Natural killer cell (primary cell): ENCODE measurements at regions not wholly inside any gene's neighbourhood (a gene's known extent, or its start where the extent isn't known, plus 50 kb on each side); places are given as distances from the start of the nearest gene placed in this dataset.

Source experiments
- ATAC-seq, 3 donors: fragments of 150-1000 bp in 2 of 3; fragments of 200-7000 bp in 1 of 3; cut with Tn5 transposase; 1 replicate in 1 of 3; 2 replicates in 2 of 3; pipeline ENCODE4 v1.10.0; 2021; ENCODE audit warnings: mild to moderate bottlenecking in 2 of 3, moderate library complexity in 2 of 3
- DNase-seq, 2 donors: peaks; one replicate each; pipeline versions ENCODE4 v3.0.0 to v3.0.0-alpha.2; 2013 to 2021; ENCODE audit warnings: mixed read lengths in 1 of 2
- H3K27ac ChIP-seq: one replicate; pipeline ENCODE4 v1.5.1; 2013; ENCODE audit warnings: mild to moderate bottlenecking, low read length
- H3K27me3 ChIP-seq: one replicate; pipeline ENCODE4 v1.6.1; 2013; ENCODE audit warnings: low read length; ENCODE audit not compliant: control insufficient read depth, insufficient read depth
- H3K36me3 ChIP-seq: one replicate; pipeline ENCODE4 v1.6.1; 2013; ENCODE audit warnings: low read length; ENCODE audit not compliant: control insufficient read depth, insufficient read depth
- H3K4me1 ChIP-seq: one replicate; pipeline ENCODE4 v1.6.1; 2013; ENCODE audit warnings: low read length; ENCODE audit not compliant: control insufficient read depth, insufficient read depth
- H3K4me3 ChIP-seq: one replicate; pipeline ENCODE4 v1.5.1; 2013; ENCODE audit warnings: low read length
- H3K9me3 ChIP-seq: one replicate; pipeline ENCODE4 v1.6.1; 2013; ENCODE audit warnings: low read length; ENCODE audit not compliant: control insufficient read depth, insufficient read depth
- H3K27ac Mint-ChIP-seq, 2 donors: one replicate each; pipeline ENCODE4 v1.8.0; 2022; ENCODE audit warnings: mild to moderate bottlenecking in 2 of 2, mixed read lengths in 2 of 2, moderate library complexity in 1 of 2
- H3K27me3 Mint-ChIP-seq, 2 donors: one replicate each; pipeline ENCODE4 v1.8.0; 2022; ENCODE audit warnings: low read depth in 2 of 2, mixed read lengths in 2 of 2
- H3K36me3 Mint-ChIP-seq: one replicate; pipeline ENCODE4 v1.8.0; 2022; ENCODE audit warnings: mixed read lengths
- H3K4me1 Mint-ChIP-seq, 2 donors: one replicate each; pipeline ENCODE4 v1.8.0; 2022; ENCODE audit warnings: mixed read lengths in 2 of 2
- H3K4me3 Mint-ChIP-seq: one replicate; pipeline ENCODE4 v1.8.0; 2022; ENCODE audit warnings: mild to moderate bottlenecking, moderate library complexity, mixed read lengths
- H3K9me3 Mint-ChIP-seq, 2 donors: one replicate each; pipeline ENCODE4 v1.8.0; 2022; ENCODE audit warnings: mixed read lengths in 2 of 2
- WGBS: methylation state at CpG from one replicate; pipeline ENCODE4 v1.1.7; 2013; ENCODE audit warnings: missing lambda C conversion rate; ENCODE audit not compliant: insufficient coverage; 5-methylcytosine and 5-hydroxymethylcytosine counted together
- intact Hi-C: fragments of 100-400 bp; cut with micrococcal nuclease; formaldehyde crosslinking; loops from one replicate; pipeline ENCODE4 v1.14.2; 2022
- TF ChIP-seq, protein P1 (sequence below): fragments of 200-600 bp; IDR thresholded peaks from one replicate; pipeline ENCODE4 v1.8.0; 2022; ENCODE audit warnings: antibody characterized with exemption

DNA sequence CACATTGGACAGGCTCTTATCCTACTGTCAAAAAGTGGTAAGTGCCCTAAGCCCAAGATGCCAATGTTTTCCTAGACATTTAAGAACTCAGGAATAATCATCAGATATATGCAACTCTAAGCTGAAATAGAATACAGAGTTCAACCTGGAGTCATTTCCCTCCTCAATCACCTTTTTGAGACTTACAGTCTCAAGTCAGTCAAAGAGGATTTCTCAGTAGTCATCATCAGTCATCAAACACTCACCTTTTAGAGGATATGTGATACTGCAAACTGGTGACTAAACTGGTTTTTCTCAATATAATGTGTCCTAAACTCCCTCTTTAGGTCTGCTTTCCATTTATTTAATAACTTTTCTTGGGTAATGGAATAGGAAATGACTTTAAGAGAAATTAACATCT, 145.3 kb upstream of the ADAMTS5 start:
- H3K4me3 Mint-ChIP-seq = no peak overlapping the region
- H3K27ac ChIP-seq = no peak overlapping the region
- no peaks in the 10 kb centered on the region for H3K36me3 Mint-ChIP-seq

DNA sequence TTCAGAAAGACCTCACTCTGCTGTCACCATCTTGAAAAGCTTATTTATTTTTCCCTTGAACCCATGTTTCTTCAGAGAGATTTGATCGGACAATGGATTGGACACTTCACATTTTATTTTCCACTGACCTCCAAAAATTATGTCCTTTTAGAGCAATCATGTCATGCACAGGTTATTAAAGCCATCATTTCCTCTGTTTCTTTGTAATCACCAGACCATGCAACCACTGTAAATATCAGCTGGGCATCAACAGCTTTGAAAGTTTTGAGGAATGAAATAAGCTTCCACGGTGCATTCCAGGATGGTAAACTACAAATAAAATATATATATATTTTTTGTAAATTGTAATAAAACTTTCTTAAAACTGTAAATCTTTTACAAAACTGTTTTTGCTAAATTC, 144.1 kb upstream of the ADAMTS5 start:
- Histone ChIP-seq H3K27me3 (no peaks in the 10 kb centered on the region), H3K9me3 (no peaks in the 10 kb centered on the region), H3K4me1 (no peaks in the 10 kb centered on the region), H3K4me3 (no peak overlapping the region), H3K27ac (no peak overlapping the region), H3K36me3 (no peaks in the 10 kb centered on the region)
- Mint-ChIP-seq H3K36me3 (no peaks in the 10 kb centered on the region), H3K9me3 (peaks cover 3 to 5% of the 10 kb centered on the region in 2 donors), H3K4me1 (no peaks in the 10 kb centered on the region), H3K4me3 (no peak overlapping the region), H3K27ac (no peak overlapping the region), H3K27me3 (no peaks in the 10 kb centered on the region)
- no peak for DNase-seq
- 86% methylated on average over 1 of the region's 2 CpGs for WGBS
- ATAC-seq = no peak
- TF ChIP-seq, protein P1, sequence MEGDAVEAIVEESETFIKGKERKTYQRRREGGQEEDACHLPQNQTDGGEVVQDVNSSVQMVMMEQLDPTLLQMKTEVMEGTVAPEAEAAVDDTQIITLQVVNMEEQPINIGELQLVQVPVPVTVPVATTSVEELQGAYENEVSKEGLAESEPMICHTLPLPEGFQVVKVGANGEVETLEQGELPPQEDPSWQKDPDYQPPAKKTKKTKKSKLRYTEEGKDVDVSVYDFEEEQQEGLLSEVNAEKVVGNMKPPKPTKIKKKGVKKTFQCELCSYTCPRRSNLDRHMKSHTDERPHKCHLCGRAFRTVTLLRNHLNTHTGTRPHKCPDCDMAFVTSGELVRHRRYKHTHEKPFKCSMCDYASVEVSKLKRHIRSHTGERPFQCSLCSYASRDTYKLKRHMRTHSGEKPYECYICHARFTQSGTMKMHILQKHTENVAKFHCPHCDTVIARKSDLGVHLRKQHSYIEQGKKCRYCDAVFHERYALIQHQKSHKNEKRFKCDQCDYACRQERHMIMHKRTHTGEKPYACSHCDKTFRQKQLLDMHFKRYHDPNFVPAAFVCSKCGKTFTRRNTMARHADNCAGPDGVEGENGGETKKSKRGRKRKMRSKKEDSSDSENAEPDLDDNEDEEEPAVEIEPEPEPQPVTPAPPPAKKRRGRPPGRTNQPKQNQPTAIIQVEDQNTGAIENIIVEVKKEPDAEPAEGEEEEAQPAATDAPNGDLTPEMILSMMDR = no peak
- intact Hi-C loops = no loop called here

More for the DNA sequence above, 145.3 kb upstream of the ADAMTS5 start:
- Histone ChIP-seq H3K27me3 (no peaks in the 10 kb centered on the region), H3K36me3 (no peaks in the 10 kb centered on the region), H3K9me3 (no peaks in the 10 kb centered on the region), H3K4me3 (no peak overlapping the region), H3K4me1 (no peaks in the 10 kb centered on the region)
- H3K27me3 Mint-ChIP-seq = no peaks in the 10 kb centered on the region
- intact Hi-C loops = no loop called here
- no peak for DNase-seq
- no peak overlapping the region for H3K27ac Mint-ChIP-seq
- TF ChIP-seq, protein P1 = no peak
- H3K4me1 Mint-ChIP-seq = no peaks in the 10 kb centered on the region
- H3K9me3 Mint-ChIP-seq = peaks cover 3 to 8% of the 10 kb centered on the region in 2 donors
- no peak for ATAC-seq

DNA sequence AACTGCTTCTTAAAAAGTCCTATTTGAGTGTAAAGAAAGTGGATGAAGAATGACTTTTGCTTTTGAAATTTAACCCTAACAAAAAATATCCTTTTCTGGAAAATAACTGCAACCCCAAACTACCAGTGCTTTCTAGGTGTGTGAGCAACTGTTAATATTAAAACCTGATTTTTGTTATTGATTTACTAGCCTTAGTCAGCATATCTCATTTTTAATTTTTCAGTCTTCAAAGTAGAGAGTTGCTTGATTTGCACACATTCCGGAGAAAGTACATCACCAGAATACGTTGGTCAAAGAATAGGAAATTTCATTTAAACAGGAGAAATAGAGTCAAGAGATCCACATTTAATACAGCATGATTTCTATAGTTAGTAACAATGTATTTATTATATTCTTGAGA, 141.8 kb upstream of the ADAMTS5 start:
- no peak overlapping the region for H3K27ac ChIP-seq
- intact Hi-C loops = no loop called here
- no peaks in the 10 kb centered on the region for H3K4me1 ChIP-seq
- no CpG with 5 or more reads among the region's 2 CpGs for WGBS
- no peaks in the 10 kb centered on the region for H3K9me3 ChIP-seq
- no peak overlapping the region for H3K4me3 ChIP-seq
- TF ChIP-seq, protein P1 = no peak
- Mint-ChIP-seq H3K27ac (no peak overlapping the region), H3K4me1 (no peaks in the 10 kb centered on the region), H3K4me3 (no peak overlapping the region), H3K36me3 (no peaks in the 10 kb centered on the region), H3K9me3 (peaks cover 5 to 7% of the 10 kb centered on the region in 2 donors), H3K27me3 (no peaks in the 10 kb centered on the region)
- H3K36me3 ChIP-seq = no peaks in the 10 kb centered on the region
- DNase-seq = no peak
- no peaks in the 10 kb centered on the region for H3K27me3 ChIP-seq
- no peak for ATAC-seq

DNA sequence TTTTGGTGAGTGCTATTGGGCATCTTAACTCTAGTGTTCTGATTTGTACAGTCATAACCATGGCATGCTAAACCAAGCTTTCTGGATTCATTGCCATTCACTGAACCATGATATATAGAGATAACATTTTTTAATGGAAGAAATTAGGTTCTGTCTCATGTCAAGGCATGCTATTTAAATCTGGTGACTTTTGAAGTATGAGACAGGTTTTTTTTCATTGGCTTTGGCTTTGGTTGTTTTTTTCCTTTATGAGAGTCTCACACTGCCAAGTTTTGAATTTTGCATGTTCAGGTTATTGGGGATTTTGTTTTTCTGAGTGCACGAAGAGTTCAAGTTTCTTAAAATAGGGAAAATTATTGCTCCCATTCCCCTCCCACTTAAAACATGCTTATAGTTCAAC, 141.3 kb upstream of the ADAMTS5 start:
- H3K4me1 Mint-ChIP-seq = no peaks in the 10 kb centered on the region
- H3K36me3 Mint-ChIP-seq = no peaks in the 10 kb centered on the region
- ATAC-seq = no peak
- Histone ChIP-seq H3K27me3 (no peaks in the 10 kb centered on the region), H3K4me3 (no peak overlapping the region), H3K9me3 (no peaks in the 10 kb centered on the region), H3K36me3 (no peaks in the 10 kb centered on the region), H3K4me1 (no peaks in the 10 kb centered on the region), H3K27ac (no peak overlapping the region)
- no peak overlapping the region for H3K4me3 Mint-ChIP-seq
- peaks cover 5 to 7% of the 10 kb centered on the region in 2 donors for H3K9me3 Mint-ChIP-seq
- H3K27ac Mint-ChIP-seq = no peak overlapping the region
- intact Hi-C loops = no loop called here
- TF ChIP-seq, protein P1 = no peak
- no peaks in the 10 kb centered on the region for H3K27me3 Mint-ChIP-seq
- no peak for DNase-seq
- no CpG with 5 or more reads among the region's 1 CpG for WGBS
